Activated B cell treated with CpG ODN at 0.5 μM for 24 hours (primary cell): ENCODE measurements at regions not wholly inside any gene's neighbourhood (a gene's known extent, or its start where the extent isn't known, plus 50 kb on each side); places are given as distances from the start of the nearest gene placed in this dataset.
A peak's percentile ranks its signal among the peaks of the same experiment; 100 is the strongest.

ENCODE experiments used
- ATAC-seq: fragments of 200-7000 bp; cut with Tn5 transposase; one replicate; pipeline ENCODE4 v1.10.0; 2021; ENCODE audit warnings: low read depth, mild to moderate bottlenecking, moderate library complexity
- CTCF ChIA-PET: fragments of 350-600 bp; sonication (Branson Sonifier 250); formaldehyde crosslinking; loops from one replicate; lab custom pipeline; 2021; ENCODE audit warnings: antibody characterized with exemption; lab: Charles Lee
- POLR2A ChIA-PET: fragments of 350-600 bp; sonication (Branson Sonifier 250); formaldehyde crosslinking; loops from one replicate; lab custom pipeline; 2021; ENCODE audit warnings: antibody characterized with exemption; lab: Charles Lee
- DNase-seq: peaks from one replicate; pipeline ENCODE4 v3.0.0; 2022
- H3K27ac Mint-ChIP-seq: one replicate; pipeline ENCODE4 v1.8.0; 2020; ENCODE audit warnings: mixed read lengths
- H3K27me3 Mint-ChIP-seq: one replicate; pipeline ENCODE4 v1.8.0; 2021; ENCODE audit warnings: mixed read lengths
- H3K36me3 Mint-ChIP-seq: one replicate; pipeline ENCODE4 v1.8.0; 2021; ENCODE audit warnings: low read depth, mixed read lengths
- H3K4me1 Mint-ChIP-seq: one replicate; pipeline ENCODE4 v1.8.0; 2021; ENCODE audit warnings: mixed read lengths
- H3K4me3 Mint-ChIP-seq: one replicate; pipeline ENCODE4 v1.8.0; 2020; ENCODE audit warnings: mild to moderate bottlenecking, mixed read lengths
- H3K9me3 Mint-ChIP-seq: one replicate; pipeline ENCODE4 v1.8.0; 2020; ENCODE audit warnings: mixed read lengths
- intact Hi-C: fragments of 100-400 bp; cut with micrococcal nuclease; formaldehyde crosslinking; loops from one replicate; pipeline ENCODE4 v1.15.1; 2024
- TF ChIP-seq, protein P1 (sequence below): fragments of 200-600 bp; IDR thresholded peaks from one replicate; pipeline ENCODE4 v1.8.0; 2022; ENCODE audit warnings: antibody characterized with exemption, mild to moderate bottlenecking

- H3K4me1 Mint-ChIP-seq: no peaks in the 10 kb centered on the region
- H3K27me3 Mint-ChIP-seq: peaks cover 17% of the 10 kb centered on the region
- no peak overlapping the region for H3K27ac Mint-ChIP-seq
- H3K9me3 Mint-ChIP-seq: peaks cover 3% of the 10 kb centered on the region
- CTCF ChIA-PET: no interaction called here
- H3K36me3 Mint-ChIP-seq: no peaks in the 10 kb centered on the region
- H3K4me3 Mint-ChIP-seq: no peak overlapping the region
- POLR2A ChIA-PET: no interaction called here
- no peak for ATAC-seq
- DNase-seq: no peak
- intact Hi-C loops: no loop called here
- TF ChIP-seq, protein P1, sequence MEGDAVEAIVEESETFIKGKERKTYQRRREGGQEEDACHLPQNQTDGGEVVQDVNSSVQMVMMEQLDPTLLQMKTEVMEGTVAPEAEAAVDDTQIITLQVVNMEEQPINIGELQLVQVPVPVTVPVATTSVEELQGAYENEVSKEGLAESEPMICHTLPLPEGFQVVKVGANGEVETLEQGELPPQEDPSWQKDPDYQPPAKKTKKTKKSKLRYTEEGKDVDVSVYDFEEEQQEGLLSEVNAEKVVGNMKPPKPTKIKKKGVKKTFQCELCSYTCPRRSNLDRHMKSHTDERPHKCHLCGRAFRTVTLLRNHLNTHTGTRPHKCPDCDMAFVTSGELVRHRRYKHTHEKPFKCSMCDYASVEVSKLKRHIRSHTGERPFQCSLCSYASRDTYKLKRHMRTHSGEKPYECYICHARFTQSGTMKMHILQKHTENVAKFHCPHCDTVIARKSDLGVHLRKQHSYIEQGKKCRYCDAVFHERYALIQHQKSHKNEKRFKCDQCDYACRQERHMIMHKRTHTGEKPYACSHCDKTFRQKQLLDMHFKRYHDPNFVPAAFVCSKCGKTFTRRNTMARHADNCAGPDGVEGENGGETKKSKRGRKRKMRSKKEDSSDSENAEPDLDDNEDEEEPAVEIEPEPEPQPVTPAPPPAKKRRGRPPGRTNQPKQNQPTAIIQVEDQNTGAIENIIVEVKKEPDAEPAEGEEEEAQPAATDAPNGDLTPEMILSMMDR: no peak
Measured at GRCh38 chr2:239557516-239557915, 156.7 kb upstream of the HDAC4 start.

- ChIA-PET CTCF (no interaction called here), POLR2A (no interaction called here)
- Mint-ChIP-seq H3K9me3 (peaks cover 3% of the 10 kb centered on the region), H3K4me1 (no peaks in the 10 kb centered on the region), H3K27me3 (peaks cover 15% of the 10 kb centered on the region), H3K36me3 (no peaks in the 10 kb centered on the region), H3K4me3 (no peak overlapping the region), H3K27ac (no peak overlapping the region)
- ATAC-seq (no peak), DNase-seq (no peak)
- TF ChIP-seq, protein P1: no peak
- intact Hi-C loops: no loop called here
Measured at GRCh38 chr2:239555571-239555905, 154.7 kb upstream of the HDAC4 start.

GRCh38 chr2:239554766-239555570 lies 154.1 kb upstream of the HDAC4 start:
- Mint-ChIP-seq H3K4me3 (no peak overlapping the region), H3K27me3 (peaks cover 12% of the 10 kb centered on the region), H3K4me1 (no peaks in the 10 kb centered on the region), H3K36me3 (no peaks in the 10 kb centered on the region), H3K9me3 (peaks cover 3% of the 10 kb centered on the region), H3K27ac (no peak overlapping the region)
- ChIA-PET POLR2A (no interaction called here), CTCF (no interaction called here)
- intact Hi-C loops: no loop called here
- no peak for ATAC-seq
- TF ChIP-seq, protein P1: no peak
- DNase-seq: peak; percentile 10

GRCh38 chr2:239553376-239554000 lies 152.7 kb upstream of the HDAC4 start:
- intact Hi-C loops: no loop called here
- H3K4me3 Mint-ChIP-seq: no peak overlapping the region
- ATAC-seq: no peak
- H3K27me3 Mint-ChIP-seq: peaks cover 11% of the 10 kb centered on the region
- no peaks in the 10 kb centered on the region for H3K4me1 Mint-ChIP-seq
- no peaks in the 10 kb centered on the region for H3K36me3 Mint-ChIP-seq
- TF ChIP-seq, protein P1: no peak
- POLR2A ChIA-PET: no interaction called here
- CTCF ChIA-PET: no interaction called here
- peaks cover 3% of the 10 kb centered on the region for H3K9me3 Mint-ChIP-seq
- DNase-seq: peak; percentile 7
- no peak overlapping the region for H3K27ac Mint-ChIP-seq

DNA sequence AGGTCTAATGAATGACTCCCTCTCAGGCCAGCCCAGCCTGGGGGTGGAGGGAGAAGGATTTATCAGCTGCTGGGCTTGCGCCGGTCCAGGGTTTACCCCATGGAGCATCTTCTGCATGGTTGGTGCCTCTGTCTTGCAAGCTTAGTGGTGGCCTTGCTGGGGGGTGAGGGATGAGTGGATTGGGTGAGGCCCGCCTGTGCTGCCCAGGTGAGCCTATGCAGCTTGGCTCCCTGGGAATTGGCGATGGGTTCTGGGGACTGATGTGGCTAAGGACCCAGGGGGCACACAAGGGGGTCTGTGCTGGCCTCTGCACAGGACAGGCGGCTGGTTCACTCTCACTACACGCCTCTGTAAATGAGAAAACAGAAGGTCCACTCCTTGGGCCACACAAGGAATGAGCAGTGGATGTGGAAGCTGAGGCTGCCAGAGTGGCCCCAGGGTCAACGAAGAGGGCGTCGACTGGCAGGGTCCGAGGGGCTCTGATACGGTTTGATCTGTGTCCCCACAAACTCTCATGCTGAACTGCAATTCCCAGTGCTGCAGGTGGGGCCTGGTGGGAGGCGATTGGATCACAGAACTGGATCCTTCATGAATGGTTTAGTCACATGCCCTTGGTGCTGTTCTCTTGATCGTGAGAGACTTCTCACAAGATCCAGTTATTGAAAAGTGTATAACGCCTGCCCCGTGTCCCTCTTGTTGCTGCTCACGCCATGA lies 151.6 kb upstream of the HDAC4 start:
- H3K4me3 Mint-ChIP-seq: no peak overlapping the region
- H3K4me1 Mint-ChIP-seq: no peaks in the 10 kb centered on the region
- intact Hi-C loops: no loop called here
- H3K27ac Mint-ChIP-seq: no peak overlapping the region
- no peak for ATAC-seq
- peaks cover 11% of the 10 kb centered on the region for H3K27me3 Mint-ChIP-seq
- no peaks in the 10 kb centered on the region for H3K36me3 Mint-ChIP-seq
- TF ChIP-seq, protein P1: no peak
- peaks cover 3% of the 10 kb centered on the region for H3K9me3 Mint-ChIP-seq
- ChIA-PET POLR2A (no interaction called here), CTCF (no interaction called here)
- no peak for DNase-seq
